GM21381 (cell line): ENCODE measurements at regions not wholly inside any gene's neighbourhood (a gene's known extent, or its start where the extent isn't known, plus 50 kb on each side); places are given as distances from the start of the nearest gene placed in this dataset.

Experiments
- ATAC-seq: cut with Tn5 transposase; IDR thresholded peaks from one replicate; pipeline ENCODE4 v1.9.1; 2021; ENCODE audit warnings: mild to moderate bottlenecking, moderate library complexity; ENCODE audit not compliant: unreplicated experiment

DNA sequence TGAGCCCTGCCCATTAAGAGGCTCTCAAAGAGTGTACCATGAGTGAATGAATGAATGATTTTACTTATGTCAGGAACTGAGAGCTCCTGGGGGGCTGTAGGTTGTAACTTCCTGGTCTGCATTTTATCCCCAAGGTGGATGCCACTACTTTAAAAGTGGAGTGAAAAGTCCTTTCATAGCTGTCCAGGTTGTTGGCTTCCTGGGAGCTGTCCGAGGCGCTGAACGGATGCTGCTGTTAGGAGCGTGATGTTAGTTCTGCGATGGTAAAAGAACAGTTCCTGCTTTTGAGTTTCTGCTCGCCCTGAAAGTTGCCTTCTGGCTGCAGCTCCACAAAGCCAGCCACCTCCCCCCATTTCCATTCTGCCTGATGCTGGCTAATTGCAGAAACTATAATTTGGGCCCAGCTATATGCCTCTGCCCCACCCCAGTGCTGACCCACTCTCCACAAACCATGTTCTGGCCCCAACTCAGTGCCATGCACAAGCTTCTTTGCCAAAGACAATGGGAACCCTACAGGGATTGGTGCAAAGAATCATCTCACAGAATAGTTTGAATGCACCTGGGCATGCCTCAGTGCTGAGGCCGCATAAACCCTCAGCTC, 330.9 kb upstream of the CDH4 start:
- ATAC-seq: no peak

DNA sequence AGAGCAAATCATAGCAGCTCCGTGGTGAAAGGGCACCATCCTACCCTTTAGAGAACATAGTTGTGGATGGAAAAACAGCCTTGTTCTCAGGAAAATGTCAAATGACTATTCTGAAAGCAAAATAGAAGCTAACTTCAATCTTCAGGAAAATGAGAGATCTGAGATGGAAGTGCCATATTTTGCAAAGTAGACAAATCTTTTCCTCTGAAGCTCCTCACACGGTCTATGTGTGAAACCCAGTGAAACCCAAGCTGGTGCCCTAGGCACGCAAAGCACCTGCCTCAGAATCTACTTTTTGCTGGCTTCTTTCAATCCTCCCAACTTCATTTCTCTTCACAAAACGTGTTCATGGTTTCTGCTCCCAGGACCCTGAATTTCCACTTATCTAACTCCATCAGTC, 325.2 kb upstream of the CDH4 start:
- ATAC-seq: no peak

DNA sequence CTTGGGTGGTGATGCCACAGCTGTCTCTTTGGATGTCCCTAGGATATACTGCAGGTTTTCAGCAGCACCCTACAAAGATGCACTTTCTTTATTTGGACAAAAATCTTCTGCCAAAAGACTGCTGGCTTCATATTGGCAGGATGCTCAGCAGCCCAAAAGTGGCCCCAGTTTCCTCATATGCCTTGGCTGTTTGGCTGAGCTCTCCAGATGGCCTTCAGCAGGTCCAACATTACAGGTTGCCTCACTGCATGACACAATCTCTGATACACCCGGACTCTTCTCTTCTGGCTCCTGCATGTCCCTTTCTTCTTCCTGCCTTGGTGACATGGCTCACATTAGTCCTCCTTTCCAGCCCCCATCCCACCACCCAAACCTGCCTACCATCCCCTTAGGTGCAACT, 323.7 kb upstream of the CDH4 start:
- ATAC-seq: no peak

DNA sequence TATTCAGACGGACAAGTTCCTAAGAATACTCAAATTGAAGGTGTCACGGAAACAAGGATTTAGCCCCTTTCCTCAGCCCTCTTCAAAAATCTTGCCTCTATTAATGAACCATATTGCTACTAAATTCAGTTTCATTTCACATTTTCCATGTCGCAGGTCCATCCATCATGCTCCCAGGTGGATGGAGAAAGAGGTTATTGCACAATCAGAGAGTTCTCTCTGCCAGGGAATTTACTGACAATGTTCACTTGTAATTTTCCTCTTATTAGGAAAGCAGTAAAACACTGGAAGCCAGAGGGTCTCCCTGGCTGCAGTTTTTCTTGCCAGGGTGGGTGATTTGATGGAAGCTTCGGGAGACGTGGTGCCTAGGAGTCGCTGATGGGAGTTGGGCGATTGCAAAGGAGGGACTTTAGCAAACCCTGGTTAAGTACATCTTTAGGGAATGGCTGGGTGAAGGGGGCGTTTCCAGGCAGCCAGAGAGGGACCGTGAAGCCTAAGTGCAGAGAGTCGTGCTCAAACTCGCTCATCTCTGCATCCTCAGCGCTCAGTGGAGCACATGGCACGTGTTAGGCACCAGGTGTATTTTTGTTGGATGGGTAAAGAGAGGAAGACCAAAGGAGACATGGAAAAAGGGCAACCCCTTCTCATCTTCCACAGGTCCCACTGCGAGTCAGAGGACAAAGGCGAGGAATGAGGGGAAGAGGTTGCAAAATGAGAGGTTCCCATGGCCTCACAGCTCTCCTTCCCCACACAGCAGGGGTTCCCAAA, 321.9 kb upstream of the CDH4 start:
- ATAC-seq: no peak

DNA sequence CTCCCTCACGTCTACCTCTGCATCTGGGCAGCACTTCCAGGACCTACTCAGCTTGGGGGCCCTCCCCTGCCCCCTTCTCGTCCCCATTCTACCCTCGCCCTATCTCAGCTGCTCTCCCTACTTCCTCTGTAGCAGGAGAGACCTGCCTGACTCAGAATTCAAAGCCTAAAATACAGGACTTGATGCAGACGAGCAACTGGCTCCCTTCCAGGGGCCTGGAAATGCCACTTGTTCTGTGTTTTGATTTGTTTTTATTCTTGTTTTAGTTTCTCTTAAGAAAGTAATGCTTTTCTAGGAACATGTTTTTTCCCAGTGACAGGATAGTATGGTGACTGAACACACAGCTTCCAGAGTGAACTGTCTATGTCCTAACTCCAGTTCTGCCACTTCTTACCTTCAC, 320.4 kb upstream of the CDH4 start:
- ATAC-seq: no peak

DNA sequence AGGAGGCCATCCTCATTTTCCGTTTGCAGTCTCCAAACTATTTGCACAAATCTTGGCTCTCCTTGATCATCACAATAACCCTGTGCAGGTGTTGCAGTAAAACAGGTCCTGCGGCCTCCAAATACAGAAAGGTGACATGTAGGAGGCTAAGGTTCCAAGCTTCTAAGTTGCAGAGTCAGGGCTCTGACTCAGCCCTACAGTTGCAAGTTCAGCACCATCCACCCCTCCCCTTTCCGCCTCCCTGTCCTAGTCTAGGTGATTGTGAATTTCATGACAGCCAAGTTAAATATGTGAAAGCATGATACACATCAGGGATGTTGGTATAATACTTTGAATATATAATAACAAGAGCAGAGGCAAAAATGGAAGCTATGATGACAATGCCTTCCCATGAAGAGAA, 317.3 kb upstream of the CDH4 start:
- no peak for ATAC-seq

DNA sequence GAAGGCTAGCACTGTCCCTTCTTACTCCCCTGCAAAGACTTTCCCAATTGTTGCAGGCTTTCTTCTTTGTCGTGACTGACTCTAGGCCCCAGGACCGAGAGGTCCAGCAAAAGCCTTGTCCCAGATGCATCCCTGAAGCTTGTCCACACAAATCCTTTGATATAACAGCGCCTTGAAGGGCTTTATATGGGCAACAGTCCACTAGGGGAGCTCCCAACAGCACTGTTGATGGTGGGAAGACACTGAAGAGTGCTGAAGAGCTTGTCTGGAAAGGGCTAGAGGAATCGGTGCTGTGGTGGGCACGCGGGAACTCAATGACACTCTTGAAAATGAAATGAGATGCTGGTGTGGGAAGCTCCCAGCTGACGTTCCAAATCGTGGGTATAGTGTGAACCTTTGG, 316.1 kb upstream of the CDH4 start:
- ATAC-seq: no peak

DNA sequence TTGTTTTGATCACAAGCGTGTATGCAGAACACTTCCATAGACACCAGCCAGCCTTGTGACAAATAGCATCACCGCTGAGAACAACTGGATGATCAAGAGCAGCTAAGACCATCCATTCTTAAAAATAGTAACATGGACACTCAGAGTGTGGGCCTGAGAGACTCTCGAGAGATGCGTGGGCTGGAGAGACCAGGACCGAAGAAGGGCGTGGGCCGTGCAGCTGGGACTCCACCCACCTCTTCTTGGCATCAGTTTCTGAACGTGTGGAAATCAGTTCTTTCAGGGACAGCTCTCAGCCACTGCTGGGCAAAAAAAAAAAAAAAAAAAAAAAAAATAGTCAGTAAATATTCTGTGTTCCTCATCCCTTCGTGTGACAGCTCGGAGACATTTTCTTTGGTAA, 314.5 kb upstream of the CDH4 start:
- ATAC-seq: no peak

DNA sequence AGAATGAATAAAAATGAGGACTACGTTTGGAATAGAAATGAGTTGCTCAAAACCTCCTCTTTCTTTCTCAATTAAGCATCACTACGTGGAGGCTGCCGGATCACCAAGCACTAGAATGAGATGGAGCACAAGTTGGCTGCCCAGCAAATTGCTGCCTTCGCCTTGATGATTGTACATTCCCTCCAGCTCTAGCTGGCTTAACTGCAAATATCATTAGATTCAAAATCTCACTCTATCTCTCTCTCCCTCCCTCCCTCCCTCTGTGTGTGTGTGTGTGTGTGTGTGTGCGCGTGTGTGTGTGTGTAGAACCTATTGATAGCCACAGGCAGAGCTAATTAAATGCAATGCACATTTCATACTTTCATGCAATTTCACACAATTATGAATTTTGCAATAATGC, 310.7 kb upstream of the CDH4 start:
- no peak for ATAC-seq

DNA sequence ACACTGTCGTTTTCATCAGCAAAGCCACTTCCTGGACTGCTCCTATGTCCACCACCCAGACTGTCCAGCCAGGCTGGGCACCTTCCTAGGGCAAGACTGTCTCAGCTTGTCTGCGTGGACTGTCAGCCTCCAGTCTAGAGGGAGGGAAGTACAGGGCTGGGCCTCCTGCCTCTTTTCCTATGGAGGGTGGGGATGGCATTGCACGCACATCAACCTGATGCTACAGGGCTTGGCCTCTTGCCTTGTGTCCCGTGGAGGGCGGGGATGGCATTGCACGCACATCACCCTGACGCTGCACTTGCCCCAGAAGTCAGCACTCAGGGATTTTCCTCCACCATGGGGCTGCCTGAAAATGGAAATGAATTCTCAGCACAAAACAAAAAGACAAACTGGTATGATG, 304.2 kb upstream of the CDH4 start:
- ATAC-seq: no peak

DNA sequence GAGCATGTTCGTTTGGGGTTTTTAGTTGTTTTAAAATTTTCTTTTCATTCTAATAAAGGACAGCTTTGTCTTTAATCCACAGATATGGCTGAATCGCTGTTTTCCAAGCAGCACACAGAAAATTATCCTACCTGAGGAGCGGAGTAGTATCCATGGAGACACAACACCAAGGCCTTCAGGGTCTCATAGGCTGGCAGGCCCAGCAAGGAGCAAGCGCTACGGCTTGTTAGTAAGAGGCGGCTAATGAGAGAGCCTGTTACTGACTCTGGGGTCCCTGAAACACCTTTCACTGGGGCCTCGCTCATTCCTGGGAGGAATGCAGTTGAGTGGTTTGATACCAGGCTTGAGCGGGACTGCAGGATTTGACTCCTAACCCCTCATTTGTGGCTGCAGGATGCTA, 303.8 kb upstream of the CDH4 start:
- no peak for ATAC-seq

DNA sequence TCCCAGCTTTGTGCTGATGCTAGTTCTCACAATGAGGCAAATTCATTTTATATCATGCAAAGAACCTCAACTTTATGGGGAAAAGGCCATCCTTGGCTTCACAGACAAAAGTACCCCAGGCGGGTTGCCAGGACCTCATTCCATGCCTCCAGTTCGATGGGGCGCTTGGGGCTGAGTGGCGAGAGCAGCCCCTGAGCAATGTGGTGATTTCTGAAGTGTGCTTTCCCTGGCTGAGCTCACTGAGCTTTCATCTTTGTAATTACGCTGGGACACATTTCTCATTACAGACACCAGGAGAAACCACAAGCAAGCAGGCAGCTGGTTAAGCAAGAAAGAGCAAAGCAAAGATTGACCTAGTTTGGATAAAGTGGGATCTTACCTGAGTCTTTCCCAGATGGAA, 301.5 kb upstream of the CDH4 start:
- ATAC-seq: no peak

DNA sequence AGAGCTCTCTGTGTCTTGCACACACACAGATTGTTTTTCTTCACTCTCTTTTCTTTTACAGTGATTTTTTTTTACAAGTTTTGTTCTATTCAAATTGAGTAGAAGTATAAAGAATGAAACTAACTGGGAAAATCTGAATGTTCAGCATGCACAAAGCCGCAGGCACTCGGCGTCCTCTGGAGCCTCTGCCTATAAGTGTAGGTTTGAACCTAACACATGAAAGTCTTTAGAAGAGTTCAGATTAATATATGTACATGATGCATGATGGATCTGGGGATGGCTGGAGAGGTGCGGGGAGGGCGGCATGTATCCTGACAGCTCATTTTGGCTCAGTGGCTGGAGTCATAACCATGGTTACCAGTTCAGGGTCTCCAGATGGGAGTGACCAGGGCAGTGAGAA, 301.1 kb upstream of the CDH4 start:
- no peak for ATAC-seq

DNA sequence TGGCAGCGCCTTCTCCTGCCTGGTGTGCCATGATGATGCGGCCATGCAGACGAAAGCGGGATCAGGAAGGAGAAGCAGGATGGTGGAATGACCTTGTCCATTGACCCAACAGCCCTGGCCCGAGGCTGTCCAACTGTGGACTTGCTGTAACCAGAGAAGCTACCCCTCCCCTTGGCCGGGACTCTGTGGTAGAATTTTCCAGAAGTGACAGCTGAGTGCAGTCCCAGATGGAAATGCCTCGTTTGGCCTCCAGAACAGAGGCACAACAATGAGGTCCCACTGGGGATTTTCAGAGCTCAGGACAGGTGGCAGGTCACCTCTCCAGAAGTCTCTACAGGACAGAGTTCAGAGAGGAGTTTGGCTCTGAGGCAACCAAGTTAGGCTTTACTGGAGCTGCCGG, 299.2 kb upstream of the CDH4 start:
- ATAC-seq: no peak

DNA sequence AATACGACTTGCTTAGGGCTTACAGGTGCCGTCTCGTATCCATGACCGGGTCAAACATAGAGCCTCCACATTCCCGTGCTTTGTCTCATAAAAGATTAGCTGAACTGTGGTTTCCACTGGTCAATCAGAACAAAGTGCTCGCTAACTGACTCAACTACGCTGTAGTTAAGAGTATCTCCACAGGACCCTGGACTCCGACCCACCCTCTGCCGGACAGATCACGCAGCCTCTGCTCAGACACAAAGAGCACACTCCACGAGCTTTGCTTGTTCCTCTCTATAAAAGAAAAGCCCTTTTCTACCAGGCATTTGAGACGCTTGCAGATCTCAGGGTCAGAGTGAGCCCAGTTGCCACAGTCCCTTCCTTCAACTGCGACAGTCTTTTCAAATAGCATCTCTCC, 298.7 kb upstream of the CDH4 start:
- ATAC-seq: no peak

DNA sequence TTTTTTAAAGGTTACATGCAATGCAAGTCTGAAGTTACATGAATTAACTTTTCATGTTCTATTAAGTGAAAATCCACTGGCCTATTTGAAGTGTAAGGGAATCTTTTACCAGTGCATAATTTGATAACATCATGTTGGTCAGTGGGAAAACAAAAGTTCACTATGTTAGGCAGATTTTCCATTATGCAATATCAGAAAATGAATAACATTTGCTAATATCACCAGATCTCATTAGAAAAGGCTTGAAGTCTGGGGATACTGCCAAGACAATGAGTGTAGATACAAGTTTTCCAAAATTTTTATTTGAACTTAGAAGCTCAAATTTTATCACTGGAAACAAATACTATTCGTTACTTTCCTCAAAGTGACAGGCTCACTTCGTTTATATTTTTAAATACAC, 296.4 kb upstream of the CDH4 start:
- ATAC-seq: no peak

DNA sequence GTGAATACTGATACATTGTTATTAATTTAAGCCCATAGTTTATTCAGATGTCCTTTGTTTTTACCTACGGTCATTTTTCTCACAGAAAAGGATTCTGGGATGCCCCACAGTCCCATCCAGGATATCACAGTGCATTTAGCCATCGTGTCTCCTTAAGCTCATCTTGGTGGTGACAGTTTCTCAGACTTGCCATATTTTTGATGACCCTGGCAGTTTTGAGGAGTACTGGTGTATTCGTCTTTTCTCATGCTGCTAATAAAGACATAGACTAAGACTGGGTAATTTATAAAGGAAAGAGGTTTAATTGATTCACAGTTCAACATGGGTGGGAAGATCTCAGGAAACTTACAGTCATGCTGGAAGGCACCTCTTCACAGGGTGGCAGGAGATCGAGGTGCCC, 295.9 kb upstream of the CDH4 start:
- ATAC-seq: no peak

DNA sequence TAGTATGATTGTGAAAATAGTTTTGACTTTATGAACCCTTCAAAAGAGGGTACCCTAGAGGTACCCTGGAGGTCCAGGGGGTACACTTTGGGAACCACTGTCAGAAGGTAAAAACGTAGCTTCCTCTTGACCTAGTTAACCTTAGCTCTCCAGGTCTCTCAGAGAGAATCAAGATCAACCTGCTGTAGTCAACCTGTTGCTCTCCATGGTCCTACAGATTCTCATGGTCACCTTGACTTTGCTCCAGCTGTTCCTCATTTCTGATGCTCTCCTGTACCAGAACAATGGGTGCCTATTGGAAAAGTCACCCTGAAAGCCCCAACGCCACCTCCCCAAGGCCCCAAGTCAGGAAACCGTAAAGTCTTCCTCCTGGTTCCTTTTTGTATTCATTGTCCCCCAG, 294.4 kb upstream of the CDH4 start:
- ATAC-seq: no peak

DNA sequence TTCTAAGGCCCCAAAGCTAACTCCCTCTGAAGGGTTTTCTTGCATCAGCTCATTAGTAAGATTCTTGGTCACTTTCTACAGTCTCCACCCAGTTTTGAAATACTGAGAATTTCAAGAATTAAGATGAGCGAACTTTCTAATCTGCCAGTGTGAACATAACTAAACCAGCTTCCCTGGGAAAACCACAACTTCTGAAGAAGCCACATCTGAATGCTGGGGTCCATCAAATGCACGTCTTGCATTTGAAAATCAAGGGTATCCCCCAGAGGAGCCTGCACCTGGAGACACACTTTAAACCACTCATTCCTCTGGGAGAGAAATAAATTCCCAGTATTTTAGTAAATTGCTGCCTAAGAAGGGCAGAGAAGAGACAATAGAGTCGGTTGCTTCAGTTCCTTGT, 292.1 kb upstream of the CDH4 start:
- no peak for ATAC-seq

DNA sequence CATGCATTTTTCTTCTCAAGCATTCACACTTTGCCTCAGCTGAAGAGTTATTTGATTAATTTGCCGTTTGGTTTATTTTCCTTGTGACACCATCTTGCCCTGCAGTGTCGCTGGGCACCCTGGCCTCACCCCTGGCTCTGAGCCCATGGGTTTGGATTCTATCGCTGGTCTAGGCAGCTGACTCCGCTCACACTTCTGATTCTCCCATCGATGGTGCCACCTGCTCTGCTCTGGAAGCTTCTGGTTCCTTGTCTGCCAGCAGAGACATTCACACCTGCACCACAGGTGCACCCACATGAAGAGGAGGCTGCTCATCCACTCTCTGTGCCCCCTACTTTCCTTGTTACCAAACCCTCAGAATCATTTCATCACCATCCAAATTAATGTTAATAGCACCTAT, 291.6 kb upstream of the CDH4 start:
- ATAC-seq: no peak

DNA sequence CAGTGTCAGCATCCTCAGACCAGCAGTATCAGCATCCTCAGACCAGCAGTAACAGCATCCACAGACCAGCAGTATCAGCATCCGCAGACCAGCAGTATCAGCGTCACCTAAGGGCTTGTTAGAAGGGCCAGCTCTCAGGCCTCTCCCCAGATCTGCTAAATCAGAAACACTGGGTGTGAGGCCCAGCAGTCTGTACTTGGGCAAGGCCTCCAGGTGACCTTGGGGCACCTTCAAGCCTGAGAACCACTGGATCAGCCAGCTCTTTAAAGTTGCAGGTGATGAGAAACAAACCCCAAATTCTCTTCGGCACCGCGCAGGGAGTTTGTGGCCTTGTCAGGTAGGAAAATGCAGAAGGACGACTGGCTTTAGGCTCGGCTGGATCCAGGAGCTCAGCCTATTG, 290.5 kb upstream of the CDH4 start:
- ATAC-seq: no peak

DNA sequence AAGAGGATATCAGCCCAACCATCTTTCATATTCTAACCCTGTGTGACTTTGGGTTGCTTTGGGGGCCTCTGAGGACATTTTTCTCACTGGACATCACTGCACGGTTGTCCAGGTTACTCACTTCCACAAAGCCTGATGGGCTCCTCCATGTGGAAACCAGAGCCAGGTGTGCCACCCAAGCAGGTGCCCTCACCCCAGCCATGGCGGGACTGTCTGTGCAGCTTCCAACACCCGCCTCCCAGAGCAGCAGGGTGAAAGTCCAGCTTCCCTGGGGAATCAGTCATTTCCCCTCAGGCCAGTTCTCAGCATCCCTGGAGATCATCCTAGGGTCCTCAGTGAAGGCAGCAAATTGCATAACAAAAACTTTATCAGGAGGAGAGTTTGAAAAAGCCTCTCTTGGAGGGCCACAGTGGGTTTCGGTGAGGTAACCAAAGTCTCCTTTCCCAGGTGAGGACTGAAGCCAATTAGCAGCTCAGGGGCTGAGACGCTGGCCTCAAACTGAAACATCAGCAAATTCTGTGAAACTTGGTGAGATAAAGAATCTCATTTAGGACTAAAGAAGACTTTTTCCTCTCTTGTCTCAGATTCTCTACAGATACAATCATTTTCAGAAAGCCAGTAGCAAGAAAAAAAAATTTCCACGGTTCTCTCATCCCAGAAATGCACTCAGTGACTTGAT, 289.6 kb upstream of the CDH4 start:
- ATAC-seq: no peak

DNA sequence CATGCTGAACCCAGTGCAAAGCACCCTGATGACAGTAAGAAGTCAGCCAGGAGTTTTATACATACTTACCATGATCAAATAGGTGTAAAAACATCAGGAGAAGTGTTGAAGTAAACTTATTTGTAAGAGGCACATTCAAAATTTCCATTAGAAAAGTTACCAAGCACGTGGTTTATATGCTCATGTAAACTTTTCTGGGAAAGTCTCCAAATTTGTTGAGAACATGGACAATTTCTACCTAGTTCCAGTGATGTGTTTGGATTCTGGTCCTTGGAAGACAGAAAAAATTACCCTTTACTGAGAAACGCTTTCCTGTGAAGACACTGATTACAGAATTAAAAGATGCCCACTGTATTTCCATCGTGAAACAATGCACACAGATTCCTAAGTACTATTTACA, 288.9 kb upstream of the CDH4 start:
- ATAC-seq: no peak
